HL-60 (cell line): ENCODE measurements at regions not wholly inside any gene's neighbourhood (a gene's known extent, or its start where the extent isn't known, plus 50 kb on each side); places are given as distances from the start of the nearest gene placed in this dataset.

Source experiments
- CTCF ChIP-seq: IDR thresholded peaks from one replicate; pipeline ENCODE4 v1.5.1; 2011; ENCODE audit warnings: low read length, control low read depth, inconsistent platforms; ENCODE audit not compliant: insufficient read depth
- REST ChIP-seq: IDR thresholded peaks from 2 replicates; pipeline ENCODE4 v1.6.1; 2012; ENCODE audit warnings: low read depth; ENCODE audit not compliant: insufficient replicate concordance

GRCh38 chr9:75709698-75710097 is 180.8 kb upstream of the PCSK5 start:
- TF ChIP-seq CTCF (no peak), REST (no peak)
